ENCODE measurements at regions not wholly inside any gene's neighbourhood (a gene's known extent, or its start where the extent isn't known, plus 50 kb on each side); places are given as distances from the start of the nearest gene placed in this dataset.

DNA sequence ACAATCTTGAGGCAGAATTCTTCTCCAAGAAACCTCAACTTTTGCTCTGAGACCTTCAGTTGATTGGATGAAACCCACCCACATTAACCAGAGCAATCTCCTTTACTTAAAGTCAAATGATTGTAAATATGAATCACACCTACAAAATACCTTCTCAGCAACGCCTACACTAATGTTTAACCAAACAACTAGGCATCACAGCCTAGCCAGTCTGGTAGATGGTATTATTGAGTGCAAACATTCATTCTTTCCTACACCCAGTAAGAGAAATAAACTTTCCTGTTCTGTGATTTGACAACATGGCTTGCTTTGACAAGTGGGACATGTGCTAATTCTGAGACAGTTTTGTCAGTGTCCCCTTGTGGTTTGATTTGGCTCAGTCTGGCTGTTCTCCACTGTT, 252.2 kb downstream of the HACE1 start:
- Histone ChIP-seq H3K36me3 (ENCODE audit: control insufficient read depth in 2 of 2, insufficient read depth in 2 of 2, low read length in 1 of 2) (no peaks in the 10 kb centered on the region), H3K27ac (ENCODE audit: low read depth in 1 of 2, low read length in 1 of 2) (no peak overlapping the region), H3K27me3 (ENCODE audit: control insufficient read depth in 2 of 2, insufficient read depth in 1 of 2, low read length in 1 of 2) (no peaks in the 10 kb centered on the region), H3K9me3 (ENCODE audit: control insufficient read depth in 2 of 2, insufficient read depth in 1 of 2, low read length in 1 of 2) (no peaks in the 10 kb centered on the region), H3K4me1 (ENCODE audit: control insufficient read depth in 2 of 2, insufficient read depth in 2 of 2, low read length in 2 of 2) (no peaks in the 10 kb centered on the region), H3K4me3 (ENCODE audit: low read length in 2 of 2) (no peak overlapping the region)
- 92% methylated on average over 1 of the region's 1 CpG for WGBS
- no peak for DNase-seq (ENCODE audit: low read depth in 6 of 9, low spot score in 9 of 9)

DNA sequence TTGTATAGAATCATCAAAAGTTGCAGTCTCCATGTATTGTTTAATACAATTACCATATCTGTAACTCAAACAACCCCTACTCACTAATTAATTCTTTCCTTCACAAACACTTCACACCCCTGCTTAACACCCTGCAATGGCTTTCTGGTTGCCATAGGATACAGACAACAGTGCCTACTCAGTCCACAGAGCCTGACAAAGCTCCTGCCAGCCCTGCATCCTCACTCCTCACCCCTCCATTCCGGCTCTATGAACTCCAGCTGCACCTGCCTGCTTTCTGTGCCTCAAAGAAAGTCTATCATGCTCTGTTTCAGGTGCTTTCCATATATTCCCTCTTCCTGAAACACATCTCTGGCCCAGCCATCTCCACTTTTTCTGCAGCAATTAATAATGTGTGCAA, 253.4 kb downstream of the HACE1 start:
- Histone ChIP-seq H3K9me3 (ENCODE audit: control insufficient read depth in 2 of 2, insufficient read depth in 1 of 2, low read length in 1 of 2) (no peaks in the 10 kb centered on the region), H3K27me3 (ENCODE audit: control insufficient read depth in 2 of 2, insufficient read depth in 1 of 2, low read length in 1 of 2) (no peaks in the 10 kb centered on the region), H3K27ac (ENCODE audit: low read depth in 1 of 2, low read length in 1 of 2) (no peak overlapping the region), H3K36me3 (ENCODE audit: control insufficient read depth in 2 of 2, insufficient read depth in 2 of 2, low read length in 1 of 2) (no peaks in the 10 kb centered on the region), H3K4me1 (ENCODE audit: control insufficient read depth in 2 of 2, insufficient read depth in 2 of 2, low read length in 2 of 2) (peaks cover 0 to 2% of the 10 kb centered on the region in 2 donors), H3K4me3 (ENCODE audit: low read length in 2 of 2) (no peak overlapping the region)
- no peak for DNase-seq (ENCODE audit: low read depth in 6 of 9, low spot score in 9 of 9)
- WGBS, result 96% methylated on average over 1 of the region's 1 CpG

DNA sequence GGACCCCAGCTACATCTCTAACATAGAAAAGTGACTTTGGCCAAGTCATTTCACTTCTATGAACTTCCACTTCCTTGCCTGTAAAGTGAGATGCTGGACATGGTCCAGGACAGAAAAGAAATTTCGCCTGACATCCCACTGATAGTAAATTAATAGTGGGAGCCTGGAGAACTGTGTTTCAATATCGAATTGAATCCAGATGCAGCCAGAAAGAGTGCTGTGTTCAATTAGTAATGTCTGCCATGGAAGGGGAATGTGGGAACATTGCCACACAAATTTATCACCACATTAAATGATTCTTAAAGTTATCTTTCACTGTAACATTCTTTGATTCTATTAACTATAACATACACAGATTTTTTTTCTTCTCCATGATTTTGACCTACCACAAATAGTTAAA, 255.0 kb downstream of the HACE1 start:
- Histone ChIP-seq H3K27me3 (ENCODE audit: control insufficient read depth in 2 of 2, insufficient read depth in 1 of 2, low read length in 1 of 2) (no peaks in the 10 kb centered on the region), H3K36me3 (ENCODE audit: control insufficient read depth in 2 of 2, insufficient read depth in 2 of 2, low read length in 1 of 2) (no peaks in the 10 kb centered on the region), H3K4me1 (ENCODE audit: control insufficient read depth in 2 of 2, insufficient read depth in 2 of 2, low read length in 2 of 2) (peaks cover 0 to 2% of the 10 kb centered on the region in 2 donors), H3K9me3 (ENCODE audit: control insufficient read depth in 2 of 2, insufficient read depth in 1 of 2, low read length in 1 of 2) (no peaks in the 10 kb centered on the region), H3K27ac (ENCODE audit: low read depth in 1 of 2, low read length in 1 of 2) (no peak overlapping the region), H3K4me3 (ENCODE audit: low read length in 2 of 2) (no peak overlapping the region)
- WGBS, result 93% methylated on average over 2 of the region's 2 CpGs
- no peak for DNase-seq (ENCODE audit: low read depth in 6 of 9, low spot score in 9 of 9)

DNA sequence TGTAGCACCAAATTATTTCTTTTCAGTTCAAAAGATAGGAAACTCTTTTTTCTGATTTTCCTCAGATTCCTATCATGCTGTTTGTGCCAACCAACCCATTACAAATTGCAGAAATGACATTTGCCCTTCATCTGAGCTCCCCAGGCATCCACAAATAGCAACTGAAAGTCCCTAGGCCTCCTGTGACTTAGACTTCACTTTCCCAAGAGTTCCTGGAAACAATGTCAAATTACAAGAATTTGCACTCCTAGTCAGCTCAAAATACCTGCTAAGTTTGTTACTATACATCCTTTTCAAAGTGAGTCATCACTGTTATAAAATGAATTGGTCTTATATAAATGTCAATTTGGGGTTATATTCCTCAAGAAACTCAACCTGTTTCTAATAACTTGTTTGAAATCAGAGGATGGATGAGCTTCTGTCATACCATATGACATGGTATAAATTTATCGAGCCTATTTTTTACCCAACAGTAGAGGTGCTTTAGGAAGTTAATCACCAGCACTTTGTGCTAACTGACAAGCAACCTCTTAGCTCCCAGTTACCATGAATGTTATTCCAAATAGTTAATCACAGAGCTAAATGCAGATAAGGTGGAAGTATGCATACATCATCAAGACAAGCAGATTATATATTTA, 256.5 kb downstream of the HACE1 start:
- H3K27ac ChIP-seq (ENCODE audit: low read depth in 1 of 2, low read length in 1 of 2), result no peak overlapping the region
- H3K4me3 ChIP-seq (ENCODE audit: low read length in 2 of 2), result no peak overlapping the region
- H3K9me3 ChIP-seq (ENCODE audit: control insufficient read depth in 2 of 2, insufficient read depth in 1 of 2, low read length in 1 of 2), result no peaks in the 10 kb centered on the region
- no peaks in the 10 kb centered on the region for H3K27me3 ChIP-seq (ENCODE audit: control insufficient read depth in 2 of 2, insufficient read depth in 1 of 2, low read length in 1 of 2)
- DNase-seq (ENCODE audit: low read depth in 6 of 9, low spot score in 9 of 9), result no peak
- no peaks in the 10 kb centered on the region for H3K36me3 ChIP-seq (ENCODE audit: control insufficient read depth in 2 of 2, insufficient read depth in 2 of 2, low read length in 1 of 2)
- WGBS, result 73% methylated on average over 1 of the region's 1 CpG
- peaks cover 0 to 2% of the 10 kb centered on the region in 2 donors for H3K4me1 ChIP-seq (ENCODE audit: control insufficient read depth in 2 of 2, insufficient read depth in 2 of 2, low read length in 2 of 2)

DNA sequence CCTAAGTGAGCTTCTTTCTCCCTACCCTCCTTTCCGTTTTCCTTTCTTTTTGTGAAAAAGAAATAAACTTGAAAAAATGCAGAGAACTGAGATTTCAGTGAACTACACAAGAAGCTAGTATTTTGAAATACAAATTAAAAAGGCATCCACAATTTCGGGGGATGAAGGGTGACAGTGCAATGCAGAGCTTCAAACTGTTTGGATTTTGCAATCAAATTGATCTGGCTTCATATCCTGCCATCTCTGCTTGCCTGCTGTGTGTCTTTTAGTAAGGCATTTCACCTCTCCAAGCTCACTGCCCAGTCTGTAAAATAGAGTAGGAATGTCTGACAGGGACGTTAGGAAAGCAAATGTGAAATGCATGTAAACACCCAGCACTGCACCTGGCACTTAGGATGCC, 258.0 kb downstream of the HACE1 start:
- WGBS, result 90% methylated on average over 3 of the region's 3 CpGs
- Histone ChIP-seq H3K9me3 (ENCODE audit: control insufficient read depth in 2 of 2, insufficient read depth in 1 of 2, low read length in 1 of 2) (no peaks in the 10 kb centered on the region), H3K4me1 (ENCODE audit: control insufficient read depth in 2 of 2, insufficient read depth in 2 of 2, low read length in 2 of 2) (peaks cover 0 to 2% of the 10 kb centered on the region in 2 donors), H3K4me3 (ENCODE audit: low read length in 2 of 2) (no peak overlapping the region), H3K36me3 (ENCODE audit: control insufficient read depth in 2 of 2, insufficient read depth in 2 of 2, low read length in 1 of 2) (no peaks in the 10 kb centered on the region), H3K27me3 (ENCODE audit: control insufficient read depth in 2 of 2, insufficient read depth in 1 of 2, low read length in 1 of 2) (no peaks in the 10 kb centered on the region), H3K27ac (ENCODE audit: low read depth in 1 of 2, low read length in 1 of 2) (no peak overlapping the region)
- no peak for DNase-seq (ENCODE audit: low read depth in 6 of 9, low spot score in 9 of 9)

DNA sequence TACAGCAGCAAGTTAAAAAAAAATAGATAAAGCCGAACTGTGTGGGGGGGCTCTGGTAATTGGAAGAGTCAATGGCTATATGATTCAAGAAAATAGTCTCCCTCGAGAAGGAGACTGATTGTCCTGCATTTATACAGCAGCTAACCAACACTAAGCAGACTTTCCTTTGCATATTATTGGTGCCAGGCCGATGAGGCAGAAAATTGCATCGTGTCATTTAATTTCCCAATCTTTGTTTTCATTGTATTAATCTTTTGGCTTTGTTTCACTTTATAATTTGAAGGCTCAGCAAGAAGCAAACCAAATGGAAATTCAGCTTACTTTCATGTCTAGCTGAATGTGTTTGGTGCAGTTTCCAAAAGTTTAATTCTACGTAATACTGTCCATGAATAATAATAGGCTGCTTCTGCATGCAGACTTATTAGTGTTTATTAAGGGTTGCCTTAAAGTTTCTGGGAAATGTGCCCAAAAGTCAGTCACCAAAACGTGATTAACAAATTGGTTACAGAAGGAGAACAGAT, 258.5 kb downstream of the HACE1 start:
- no peak for DNase-seq (ENCODE audit: low read depth in 6 of 9, low spot score in 9 of 9)
- no peak overlapping the region for H3K4me3 ChIP-seq (ENCODE audit: low read length in 2 of 2)
- H3K27ac ChIP-seq (ENCODE audit: low read depth in 1 of 2, low read length in 1 of 2), result no peak overlapping the region
- peaks cover 0 to 2% of the 10 kb centered on the region in 2 donors for H3K4me1 ChIP-seq (ENCODE audit: control insufficient read depth in 2 of 2, insufficient read depth in 2 of 2, low read length in 2 of 2)
- H3K9me3 ChIP-seq (ENCODE audit: control insufficient read depth in 2 of 2, insufficient read depth in 1 of 2, low read length in 1 of 2), result no peaks in the 10 kb centered on the region
- no peaks in the 10 kb centered on the region for H3K27me3 ChIP-seq (ENCODE audit: control insufficient read depth in 2 of 2, insufficient read depth in 1 of 2, low read length in 1 of 2)
- no peaks in the 10 kb centered on the region for H3K36me3 ChIP-seq (ENCODE audit: control insufficient read depth in 2 of 2, insufficient read depth in 2 of 2, low read length in 1 of 2)
- 86% methylated on average over 6 of the region's 6 CpGs for WGBS

DNA sequence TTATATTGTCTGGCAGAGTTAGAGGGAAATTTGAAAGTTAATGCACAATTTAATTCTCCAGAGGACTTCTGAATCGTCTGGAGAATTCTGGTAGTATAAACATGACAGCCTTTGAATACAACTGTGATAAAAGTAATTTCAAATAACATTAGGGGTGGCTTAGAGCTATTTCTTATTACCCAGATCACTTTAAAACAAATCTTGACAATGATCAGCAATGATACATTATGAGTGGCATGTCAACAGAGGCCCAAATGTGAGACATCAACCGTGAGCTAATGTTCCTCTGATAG, 259.1 kb downstream of the HACE1 start:
- no peak for DNase-seq (ENCODE audit: low read depth in 6 of 9, low spot score in 9 of 9)
- H3K36me3 ChIP-seq (ENCODE audit: control insufficient read depth in 2 of 2, insufficient read depth in 2 of 2, low read length in 1 of 2), result no peaks in the 10 kb centered on the region
- H3K4me3 ChIP-seq (ENCODE audit: low read length in 2 of 2), result no peak overlapping the region
- no peak overlapping the region for H3K27ac ChIP-seq (ENCODE audit: low read depth in 1 of 2, low read length in 1 of 2)
- no peaks in the 10 kb centered on the region for H3K27me3 ChIP-seq (ENCODE audit: control insufficient read depth in 2 of 2, insufficient read depth in 1 of 2, low read length in 1 of 2)
- WGBS, result 94% methylated on average over 2 of the region's 2 CpGs
- H3K4me1 ChIP-seq (ENCODE audit: control insufficient read depth in 2 of 2, insufficient read depth in 2 of 2, low read length in 2 of 2), result peaks cover 0 to 2% of the 10 kb centered on the region in 2 donors
- no peaks in the 10 kb centered on the region for H3K9me3 ChIP-seq (ENCODE audit: control insufficient read depth in 2 of 2, insufficient read depth in 1 of 2, low read length in 1 of 2)

DNA sequence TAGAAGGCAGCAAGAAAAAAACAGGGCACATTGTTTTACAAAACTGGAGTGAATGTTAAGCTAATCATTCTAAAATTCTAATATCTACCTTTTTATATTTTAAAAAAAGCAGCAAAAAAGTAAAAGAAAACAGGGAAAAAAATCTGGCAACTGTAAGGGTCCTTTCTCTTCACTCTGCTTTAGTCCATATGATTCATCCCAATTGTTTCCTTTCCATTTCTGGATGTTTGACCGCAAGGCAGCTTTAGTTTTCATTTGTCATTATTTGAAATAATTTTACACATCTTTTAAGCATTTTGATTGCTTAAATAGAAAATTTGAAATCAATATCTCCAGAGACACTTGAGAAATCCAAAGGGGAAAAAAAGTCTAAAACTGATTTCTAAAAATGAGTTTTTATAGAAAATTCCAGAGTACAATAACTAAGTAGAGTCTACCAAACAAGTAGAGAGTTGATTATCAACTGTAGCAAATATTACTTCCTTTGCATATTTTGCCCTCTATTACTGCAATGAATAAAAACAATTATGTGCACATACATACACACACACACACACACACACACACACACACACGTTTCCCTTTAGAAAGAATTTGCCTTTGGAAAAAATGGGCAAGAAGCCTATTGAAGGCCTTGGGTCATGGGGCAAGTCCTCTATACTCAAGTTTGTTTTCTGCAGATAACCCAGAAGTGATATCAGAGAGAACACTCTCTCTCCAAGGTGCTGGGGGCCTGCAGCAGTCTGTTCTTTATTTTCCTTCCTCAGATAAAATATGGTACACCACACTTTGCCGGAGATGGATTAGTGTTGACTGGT, 259.7 kb downstream of the HACE1 start:
- DNase-seq (ENCODE audit: low read depth in 6 of 9, low spot score in 9 of 9), result no peak
- H3K4me3 ChIP-seq (ENCODE audit: low read length in 2 of 2), result no peak overlapping the region
- H3K36me3 ChIP-seq (ENCODE audit: control insufficient read depth in 2 of 2, insufficient read depth in 2 of 2, low read length in 1 of 2), result no peaks in the 10 kb centered on the region
- no peaks in the 10 kb centered on the region for H3K9me3 ChIP-seq (ENCODE audit: control insufficient read depth in 2 of 2, insufficient read depth in 1 of 2, low read length in 1 of 2)
- H3K27ac ChIP-seq (ENCODE audit: low read depth in 1 of 2, low read length in 1 of 2), result no peak overlapping the region
- 92% methylated on average over 3 of the region's 3 CpGs for WGBS
- H3K4me1 ChIP-seq (ENCODE audit: control insufficient read depth in 2 of 2, insufficient read depth in 2 of 2, low read length in 2 of 2), result peaks cover 0 to 2% of the 10 kb centered on the region in 2 donors
- no peaks in the 10 kb centered on the region for H3K27me3 ChIP-seq (ENCODE audit: control insufficient read depth in 2 of 2, insufficient read depth in 1 of 2, low read length in 1 of 2)

DNA sequence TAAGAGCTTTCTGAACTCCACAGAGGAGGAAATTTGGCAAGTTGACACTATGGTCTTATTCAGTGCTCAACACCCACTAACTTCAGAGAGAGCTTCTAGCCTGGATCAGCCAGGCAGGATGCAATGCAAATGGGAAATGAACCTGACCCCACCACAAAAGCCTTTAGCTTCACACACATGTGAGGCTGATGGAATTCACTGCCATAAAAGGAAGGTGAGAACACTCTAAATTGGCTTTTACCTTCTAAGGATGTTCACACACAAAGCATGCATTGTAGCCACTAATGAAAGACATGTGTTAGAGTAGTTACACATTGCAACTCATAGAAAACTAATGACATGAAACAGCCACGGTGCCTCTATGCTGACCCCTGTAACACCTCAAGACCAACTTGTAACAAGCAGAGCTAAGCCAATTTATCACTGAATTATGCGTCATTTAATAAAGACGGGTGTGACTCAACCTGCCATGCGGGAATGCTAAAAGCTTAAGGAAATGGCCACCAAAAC, 262.1 kb downstream of the HACE1 start:
- H3K27me3 ChIP-seq (ENCODE audit: control insufficient read depth in 2 of 2, insufficient read depth in 1 of 2, low read length in 1 of 2), result no peaks in the 10 kb centered on the region
- H3K4me1 ChIP-seq (ENCODE audit: control insufficient read depth in 2 of 2, insufficient read depth in 2 of 2, low read length in 2 of 2), result peaks cover 0 to 2% of the 10 kb centered on the region in 2 donors
- WGBS, result 91% methylated on average over 4 of the region's 4 CpGs
- no peak overlapping the region for H3K27ac ChIP-seq (ENCODE audit: low read depth in 1 of 2, low read length in 1 of 2)
- H3K4me3 ChIP-seq (ENCODE audit: low read length in 2 of 2), result no peak overlapping the region
- no peak for DNase-seq (ENCODE audit: low read depth in 6 of 9, low spot score in 9 of 9)
- no peaks in the 10 kb centered on the region for H3K36me3 ChIP-seq (ENCODE audit: control insufficient read depth in 2 of 2, insufficient read depth in 2 of 2, low read length in 1 of 2)
- H3K9me3 ChIP-seq (ENCODE audit: control insufficient read depth in 2 of 2, insufficient read depth in 1 of 2, low read length in 1 of 2), result no peaks in the 10 kb centered on the region
